ENCODE measurements at regions not wholly inside any gene's neighbourhood (a gene's known extent, or its start where the extent isn't known, plus 50 kb on each side); places are given as distances from the start of the nearest gene placed in this dataset.

- no peak for TF ChIP-seq EZH2phosphoT487 (conservative IDR thresholded peaks at IDR 0.05; ENCODE audit: low read length)
- TF ChIP-seq, protein P1, sequence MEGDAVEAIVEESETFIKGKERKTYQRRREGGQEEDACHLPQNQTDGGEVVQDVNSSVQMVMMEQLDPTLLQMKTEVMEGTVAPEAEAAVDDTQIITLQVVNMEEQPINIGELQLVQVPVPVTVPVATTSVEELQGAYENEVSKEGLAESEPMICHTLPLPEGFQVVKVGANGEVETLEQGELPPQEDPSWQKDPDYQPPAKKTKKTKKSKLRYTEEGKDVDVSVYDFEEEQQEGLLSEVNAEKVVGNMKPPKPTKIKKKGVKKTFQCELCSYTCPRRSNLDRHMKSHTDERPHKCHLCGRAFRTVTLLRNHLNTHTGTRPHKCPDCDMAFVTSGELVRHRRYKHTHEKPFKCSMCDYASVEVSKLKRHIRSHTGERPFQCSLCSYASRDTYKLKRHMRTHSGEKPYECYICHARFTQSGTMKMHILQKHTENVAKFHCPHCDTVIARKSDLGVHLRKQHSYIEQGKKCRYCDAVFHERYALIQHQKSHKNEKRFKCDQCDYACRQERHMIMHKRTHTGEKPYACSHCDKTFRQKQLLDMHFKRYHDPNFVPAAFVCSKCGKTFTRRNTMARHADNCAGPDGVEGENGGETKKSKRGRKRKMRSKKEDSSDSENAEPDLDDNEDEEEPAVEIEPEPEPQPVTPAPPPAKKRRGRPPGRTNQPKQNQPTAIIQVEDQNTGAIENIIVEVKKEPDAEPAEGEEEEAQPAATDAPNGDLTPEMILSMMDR (IDR thresholded peaks at IDR 0.05; ENCODE audit: insufficient read depth, low read length, poor library complexity, severe bottlenecking) = no peak
- no peaks in the 10 kb centered on the region for H4K20me1 ChIP-seq (ENCODE audit: low read depth, low read length)
- H3K9me2 ChIP-seq (replicated peaks; ENCODE audit: insufficient read depth, low read length) = no peaks in the 10 kb centered on the region
- H3K4me3 ChIP-seq (ENCODE audit: insufficient read depth, low read length, poor library complexity, severe bottlenecking) = no peak overlapping the region
- H2AFZ ChIP-seq (ENCODE audit: low read depth, low read length, severe bottlenecking) = no peak overlapping the region
- no peaks in the 10 kb centered on the region for H3K27me3 ChIP-seq (ENCODE audit: low read length)
- H3F3A ChIP-seq (ENCODE audit: insufficient read depth) = no peaks in the 10 kb centered on the region
- no peak overlapping the region for H3K9ac ChIP-seq (ENCODE audit: low read length)
- no peaks in the 10 kb centered on the region for H3K9me3 ChIP-seq (ENCODE audit: insufficient read depth, low read length)
- no peak overlapping the region for H3K4me2 ChIP-seq (ENCODE audit: low read depth, low read length, poor library complexity, severe bottlenecking)
- no peak overlapping the region for H3K27ac ChIP-seq (ENCODE audit: low read depth, low read length)
- H3K36me3 ChIP-seq (ENCODE audit: low read length) = no peaks in the 10 kb centered on the region
- no peaks in the 10 kb centered on the region for H3K79me2 ChIP-seq (ENCODE audit: insufficient read depth, low read length)
Measured at GRCh38 chr7:136714062-136714461, 154.4 kb upstream of the CHRM2 start.

DNA sequence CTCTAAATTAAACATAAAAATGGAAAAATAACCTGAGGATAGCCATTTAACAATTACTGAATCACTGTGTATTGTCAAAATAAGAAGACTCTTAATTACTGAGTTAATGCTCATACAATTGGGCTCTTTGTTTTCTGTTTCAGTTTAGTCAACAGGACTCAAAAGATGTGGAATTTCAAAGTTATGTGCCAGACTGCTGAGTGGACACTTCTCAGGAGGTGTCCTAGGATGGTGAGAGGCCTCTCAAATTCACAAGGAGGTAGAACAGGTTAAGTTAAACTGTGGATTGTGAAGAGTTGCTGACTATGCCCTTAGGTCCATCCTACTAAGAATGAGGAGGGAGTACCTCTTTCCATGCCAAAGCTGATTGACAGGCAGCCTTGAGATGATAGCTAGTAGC is 157.7 kb upstream of the CHRM2 start:
- no peak overlapping the region for H3K4me3 ChIP-seq (ENCODE audit: insufficient read depth, low read length, poor library complexity, severe bottlenecking)
- no peak for TF ChIP-seq EZH2phosphoT487 (conservative IDR thresholded peaks at IDR 0.05; ENCODE audit: low read length)
- TF ChIP-seq, protein P1 (IDR thresholded peaks at IDR 0.05; ENCODE audit: insufficient read depth, low read length, poor library complexity, severe bottlenecking) = no peak
- H4K20me1 ChIP-seq (ENCODE audit: low read depth, low read length) = no peaks in the 10 kb centered on the region
- H3K9me3 ChIP-seq (ENCODE audit: insufficient read depth, low read length) = no peaks in the 10 kb centered on the region
- no peaks in the 10 kb centered on the region for H3K9me2 ChIP-seq (replicated peaks; ENCODE audit: insufficient read depth, low read length)
- H2AFZ ChIP-seq (ENCODE audit: low read depth, low read length, severe bottlenecking) = no peak overlapping the region
- H3K4me2 ChIP-seq (ENCODE audit: low read depth, low read length, poor library complexity, severe bottlenecking) = no peak overlapping the region
- H3K27me3 ChIP-seq (ENCODE audit: low read length) = no peaks in the 10 kb centered on the region
- no peak overlapping the region for H3K27ac ChIP-seq (ENCODE audit: low read depth, low read length)
- H3F3A ChIP-seq (ENCODE audit: insufficient read depth) = no peaks in the 10 kb centered on the region
- H3K79me2 ChIP-seq (ENCODE audit: insufficient read depth, low read length) = no peaks in the 10 kb centered on the region
- no peaks in the 10 kb centered on the region for H3K36me3 ChIP-seq (ENCODE audit: low read length)
- H3K9ac ChIP-seq (ENCODE audit: low read length) = no peak overlapping the region

DNA sequence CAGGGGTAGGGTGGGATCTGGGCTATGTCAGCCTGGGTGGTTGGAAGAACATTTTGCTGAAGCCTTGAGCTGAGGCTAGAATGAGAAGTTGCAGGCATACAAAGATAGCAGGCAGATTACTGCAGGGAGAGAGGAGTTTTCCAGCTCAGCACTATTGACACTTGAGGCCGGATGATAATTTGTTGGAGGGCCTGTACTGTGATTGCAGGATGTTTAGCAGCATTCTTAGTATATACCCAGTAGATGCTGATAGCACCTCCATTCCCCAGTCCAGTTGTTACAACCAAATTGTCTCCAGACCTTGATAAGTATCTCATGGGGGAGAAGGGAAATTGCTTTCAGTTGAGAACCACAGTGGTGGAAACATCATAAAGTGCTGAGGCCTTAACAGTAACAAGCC is 158.6 kb upstream of the CHRM2 start:
- H3K27ac ChIP-seq (ENCODE audit: low read depth, low read length) = no peak overlapping the region
- TF ChIP-seq EZH2phosphoT487 (conservative IDR thresholded peaks at IDR 0.05; ENCODE audit: low read length) = no peak
- TF ChIP-seq, protein P1 (IDR thresholded peaks at IDR 0.05; ENCODE audit: insufficient read depth, low read length, poor library complexity, severe bottlenecking) = no peak
- H3K36me3 ChIP-seq (ENCODE audit: low read length) = no peaks in the 10 kb centered on the region
- H3F3A ChIP-seq (ENCODE audit: insufficient read depth) = no peaks in the 10 kb centered on the region
- no peak overlapping the region for H3K4me2 ChIP-seq (ENCODE audit: low read depth, low read length, poor library complexity, severe bottlenecking)
- no peaks in the 10 kb centered on the region for H3K9me3 ChIP-seq (ENCODE audit: insufficient read depth, low read length)
- no peaks in the 10 kb centered on the region for H3K9me2 ChIP-seq (replicated peaks; ENCODE audit: insufficient read depth, low read length)
- H4K20me1 ChIP-seq (ENCODE audit: low read depth, low read length) = no peaks in the 10 kb centered on the region
- no peak overlapping the region for H3K4me3 ChIP-seq (ENCODE audit: insufficient read depth, low read length, poor library complexity, severe bottlenecking)
- H3K79me2 ChIP-seq (ENCODE audit: insufficient read depth, low read length) = no peaks in the 10 kb centered on the region
- no peak overlapping the region for H2AFZ ChIP-seq (ENCODE audit: low read depth, low read length, severe bottlenecking)
- no peak overlapping the region for H3K9ac ChIP-seq (ENCODE audit: low read length)
- no peaks in the 10 kb centered on the region for H3K27me3 ChIP-seq (ENCODE audit: low read length)
